Activated CD8-positive, alpha-beta memory T cell treated with anti-CD3 and anti-CD28 coated beads, Interleukin-2, amount 50 U/mL, for 48 hours (primary cell): ENCODE measurements at regions not wholly inside any gene's neighbourhood (a gene's known extent, or its start where the extent isn't known, plus 50 kb on each side); places are given as distances from the start of the nearest gene placed in this dataset.

Experiments
- DNase-seq: peaks from one replicate; pipeline ENCODE4 v3.0.0-alpha.2; 2020

DNA sequence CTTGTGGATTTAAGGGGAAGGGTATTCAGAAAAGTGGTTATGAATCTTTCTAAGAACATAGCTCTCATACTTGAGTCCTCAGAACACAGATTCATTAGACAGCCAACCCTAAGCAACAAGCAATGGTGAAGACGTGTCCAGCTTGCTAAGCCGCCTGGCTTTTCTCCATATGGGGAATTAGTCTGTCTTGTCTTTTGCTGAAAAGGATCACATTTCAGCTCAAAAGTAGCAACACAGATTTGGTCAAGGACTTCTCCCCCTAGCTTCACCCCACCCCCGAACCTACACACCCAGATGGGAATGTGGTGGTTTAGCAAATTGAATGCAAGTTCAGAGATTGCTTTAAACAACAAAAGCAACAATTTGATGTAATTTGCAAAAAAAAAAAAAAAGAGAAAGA is 103.3 kb upstream of the RASGEF1B start:
- no peak for DNase-seq

DNA sequence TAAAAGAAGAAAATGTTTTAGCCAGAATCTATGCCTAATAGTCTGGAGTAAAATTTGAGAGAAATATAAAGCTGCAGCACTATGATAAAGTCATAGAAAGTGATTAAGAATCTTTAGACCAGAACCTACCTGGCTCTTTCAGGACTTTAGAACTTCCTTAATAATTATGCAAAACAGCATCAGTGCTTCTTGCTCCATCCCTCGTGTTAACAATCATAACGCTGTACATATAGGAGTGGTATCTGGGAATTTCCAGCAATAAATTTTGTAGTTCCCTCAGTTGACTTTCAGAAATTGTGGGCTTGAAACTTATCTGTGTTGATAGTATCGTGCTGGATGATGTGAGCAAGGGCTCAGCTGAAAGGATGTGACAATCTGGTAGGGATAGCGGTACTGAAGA is 102.1 kb upstream of the RASGEF1B start:
- no peak for DNase-seq

DNA sequence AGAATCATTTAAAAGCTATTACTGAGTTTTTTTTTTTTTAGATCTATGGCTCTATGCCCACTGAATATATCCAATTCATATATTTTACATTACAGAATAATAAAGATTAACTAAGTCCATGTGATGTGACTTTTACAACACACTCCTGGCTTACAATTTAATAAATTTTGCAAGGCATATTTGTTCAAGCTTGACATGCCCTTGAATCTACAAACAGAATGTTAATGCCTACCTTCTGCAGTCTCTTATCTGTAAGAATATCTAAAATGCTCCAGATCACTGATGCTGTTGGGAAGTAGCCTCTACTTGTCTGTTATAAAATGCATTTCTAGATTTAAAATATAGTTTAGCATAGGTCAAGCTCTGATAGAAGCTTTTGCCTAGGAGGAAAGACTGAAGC is 100.7 kb upstream of the RASGEF1B start:
- no peak for DNase-seq

DNA sequence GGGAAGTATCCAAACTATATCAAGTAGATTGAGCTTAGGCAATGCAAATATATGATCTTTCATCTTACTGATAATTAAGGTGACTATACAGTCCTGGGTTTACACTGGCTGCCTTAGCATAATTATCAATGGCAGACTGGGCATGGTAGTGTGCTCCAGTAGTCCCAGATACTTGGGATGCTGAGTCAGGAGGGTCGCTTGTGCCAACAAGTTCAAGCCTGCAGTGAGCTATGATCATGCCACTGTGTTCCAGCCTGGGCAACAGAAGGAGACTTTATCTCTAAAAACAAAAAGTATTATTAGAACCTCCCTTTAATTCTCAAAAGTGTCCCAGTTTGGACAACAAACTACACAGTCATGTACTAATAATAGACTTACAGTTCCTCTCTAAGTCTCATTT is 99.4 kb upstream of the RASGEF1B start:
- DNase-seq: no peak

DNA sequence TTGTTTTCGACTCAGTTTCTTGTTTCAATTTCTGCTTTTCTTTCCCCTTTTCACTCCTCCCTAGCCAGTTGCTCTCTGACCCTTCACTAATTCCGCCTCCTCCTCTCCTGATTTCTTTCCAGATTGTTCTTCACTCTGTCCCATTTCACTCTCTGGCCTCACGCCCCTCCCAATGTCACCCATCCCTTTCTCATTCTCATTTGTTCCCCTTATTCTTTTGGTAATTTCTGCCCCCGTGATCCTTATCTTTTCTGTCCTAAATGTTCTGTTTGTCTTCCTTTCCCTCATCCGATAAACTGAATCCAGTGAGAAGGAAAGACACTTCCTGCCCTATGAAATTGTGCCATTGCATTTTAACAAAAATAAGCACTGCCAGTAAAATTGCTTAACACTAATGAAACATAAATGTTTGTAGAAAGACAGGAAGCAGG is 94.5 kb upstream of the RASGEF1B start:
- no peak for DNase-seq

DNA sequence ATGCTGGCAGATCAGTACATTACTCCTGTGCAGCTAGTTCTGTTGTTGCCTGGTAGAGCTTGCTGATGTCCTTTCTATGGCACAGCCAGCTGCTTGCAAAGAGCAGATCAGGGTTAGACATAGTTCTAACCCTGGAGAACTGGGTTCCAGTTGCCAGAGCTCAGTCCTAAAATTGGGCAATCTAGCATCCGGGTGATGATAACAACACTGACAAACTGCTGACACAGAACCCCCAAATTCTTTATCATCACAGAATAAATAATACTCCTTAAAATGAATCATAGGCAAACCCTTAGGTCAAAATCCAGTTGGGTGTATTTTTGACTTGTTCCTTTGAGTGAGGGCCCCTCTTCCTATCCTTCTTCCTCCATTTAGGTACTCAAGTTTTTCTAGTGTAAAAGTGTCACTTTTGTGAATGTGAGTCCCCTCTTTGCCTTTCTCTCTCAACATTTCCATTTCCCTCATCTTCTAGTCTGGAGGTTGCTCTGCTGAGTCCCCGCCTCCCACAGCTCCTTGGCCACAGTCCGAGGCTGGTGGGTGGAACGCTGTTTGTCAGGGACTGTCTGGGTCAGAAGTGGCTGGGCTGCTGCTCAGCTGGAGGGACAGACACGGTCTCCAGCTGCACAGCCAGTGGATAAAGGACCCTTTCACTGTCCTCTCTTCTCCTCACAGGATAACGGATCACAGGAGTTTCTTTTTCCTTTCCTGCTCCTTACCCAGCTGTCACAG is 93.6 kb upstream of the RASGEF1B start:
- no peak for DNase-seq

DNA sequence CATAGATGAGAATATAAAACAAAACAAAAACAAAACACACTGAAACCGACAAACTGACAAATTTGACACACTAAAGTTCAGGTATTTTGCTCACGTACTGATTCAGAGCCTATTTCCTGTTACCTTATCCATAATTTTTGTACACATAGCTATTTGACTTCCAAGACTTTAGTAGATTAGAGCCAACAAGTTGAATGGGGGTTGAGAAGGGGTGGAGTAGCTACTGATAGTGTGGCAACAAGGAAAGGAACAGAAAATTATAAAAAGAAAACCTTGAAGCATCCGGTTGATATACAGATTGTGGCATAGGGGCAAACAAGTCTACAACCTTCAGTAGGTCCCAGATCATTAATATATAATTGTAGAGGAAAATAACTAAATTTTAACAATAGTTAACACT is 92.3 kb upstream of the RASGEF1B start:
- DNase-seq: no peak

DNA sequence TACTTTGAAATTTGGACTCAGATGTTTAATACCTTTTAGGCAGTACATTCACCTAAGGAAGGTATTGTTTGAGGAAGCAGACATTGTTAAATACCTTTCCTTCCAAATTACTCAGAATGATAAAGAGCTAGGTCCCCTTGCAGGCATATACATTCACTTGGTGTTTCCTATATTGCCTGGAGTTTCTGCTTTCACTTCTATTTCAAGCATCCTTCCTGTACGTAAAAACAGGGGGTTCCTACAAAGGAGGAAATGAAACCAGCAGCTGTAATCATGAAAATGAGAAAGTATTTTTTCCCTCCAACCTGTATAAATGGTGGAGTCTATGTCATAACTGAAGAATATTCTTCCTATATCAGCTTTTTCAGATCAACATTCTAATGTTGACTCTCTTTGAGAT is 90.4 kb upstream of the RASGEF1B start:
- no peak for DNase-seq

DNA sequence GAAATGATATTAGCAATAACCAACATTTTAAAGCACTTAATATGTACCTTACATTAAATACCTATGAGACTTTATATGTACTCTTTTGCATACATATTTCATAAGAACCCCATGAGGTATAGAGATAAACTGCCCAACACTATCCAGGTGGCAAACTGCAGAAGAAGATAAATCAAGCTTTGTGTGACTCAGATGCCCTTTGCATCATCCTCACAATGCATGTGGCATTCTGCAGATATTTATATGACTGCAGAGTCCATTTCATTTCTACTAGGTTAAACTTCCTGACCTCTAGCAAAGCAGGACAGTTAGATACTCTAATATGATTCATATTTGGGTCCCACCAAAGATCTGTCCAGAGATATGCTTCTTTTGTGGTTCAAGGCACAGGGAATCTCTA is 85.6 kb upstream of the RASGEF1B start:
- no peak for DNase-seq

DNA sequence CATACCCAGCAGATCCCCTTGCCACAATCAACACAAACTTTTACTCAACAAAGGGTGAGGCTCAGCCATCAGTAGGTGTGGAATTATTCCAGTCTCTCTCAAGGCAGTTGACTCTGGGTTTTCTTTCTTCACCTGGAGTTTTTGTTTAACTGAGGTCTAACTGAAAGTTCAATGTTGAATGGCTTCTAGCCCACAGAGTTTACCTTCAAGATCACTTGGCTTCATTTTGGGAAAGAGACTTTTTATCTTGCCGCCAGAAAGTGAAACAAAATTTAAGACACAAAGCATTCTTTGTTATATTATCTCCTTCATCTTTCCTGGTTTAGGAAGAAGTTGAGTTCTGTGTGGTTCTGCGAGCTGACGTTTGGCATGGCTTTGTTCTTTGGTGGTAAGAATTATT is 83.8 kb upstream of the RASGEF1B start:
- DNase-seq: no peak

DNA sequence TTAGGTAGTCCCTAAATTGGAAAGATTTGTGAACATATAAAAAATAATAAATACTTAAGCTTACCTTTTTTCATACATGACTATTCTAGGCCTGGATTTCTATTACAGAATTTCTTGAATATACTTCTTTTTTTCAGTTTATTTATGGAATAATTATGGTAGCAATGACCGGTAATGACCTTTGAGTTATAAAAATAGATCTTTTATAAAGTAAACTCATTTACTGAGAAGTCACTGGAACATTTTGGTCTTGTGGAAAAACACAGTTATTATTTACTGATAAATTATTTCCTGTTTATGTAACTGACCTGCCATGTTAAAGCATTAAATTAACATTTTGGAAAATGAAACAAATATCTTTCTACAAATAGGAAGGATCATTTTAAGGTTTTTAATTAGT is 80.4 kb upstream of the RASGEF1B start:
- DNase-seq: no peak

DNA sequence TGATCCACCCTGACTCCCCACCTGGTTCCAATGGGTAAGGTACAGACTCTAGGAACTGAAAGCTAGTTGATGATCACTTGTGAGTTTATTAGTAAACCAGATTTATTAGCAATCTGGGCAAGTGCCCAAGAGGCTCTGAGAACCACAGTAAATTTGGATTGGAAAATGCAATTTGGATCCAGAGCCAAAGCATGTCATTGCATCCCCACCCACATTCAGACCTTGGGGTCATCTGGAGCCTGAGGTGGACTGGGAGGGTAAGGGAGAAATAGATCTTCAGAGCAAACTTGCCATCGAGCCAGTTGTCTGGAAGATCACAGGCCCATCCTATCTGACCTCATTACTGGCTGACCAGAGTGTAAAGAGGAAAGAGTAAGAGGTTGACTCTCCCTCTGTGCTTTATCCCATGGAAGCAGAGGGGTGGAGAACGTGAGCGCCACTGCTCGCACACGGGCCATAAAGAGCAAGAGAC is 78.7 kb upstream of the RASGEF1B start:
- no peak for DNase-seq

DNA sequence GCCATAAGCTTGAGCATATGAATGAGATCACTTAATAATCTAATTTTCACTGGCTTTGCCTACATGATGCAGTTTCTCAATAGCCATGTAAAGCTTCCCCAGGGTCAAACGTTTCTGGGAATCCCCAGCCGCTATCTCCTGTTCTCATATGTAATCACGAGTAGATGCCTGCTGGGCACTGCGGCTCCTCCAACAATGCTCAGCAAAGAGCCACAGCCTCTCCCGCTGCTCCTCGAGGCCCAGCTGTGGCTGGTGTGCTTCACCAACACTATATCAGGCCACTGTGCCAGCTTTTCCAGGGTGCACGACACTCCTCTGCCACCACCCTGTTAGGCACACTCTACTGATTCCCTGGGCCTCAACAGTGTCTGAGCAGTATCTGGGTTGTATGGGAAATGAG is 78.3 kb upstream of the RASGEF1B start:
- DNase-seq: no peak

DNA sequence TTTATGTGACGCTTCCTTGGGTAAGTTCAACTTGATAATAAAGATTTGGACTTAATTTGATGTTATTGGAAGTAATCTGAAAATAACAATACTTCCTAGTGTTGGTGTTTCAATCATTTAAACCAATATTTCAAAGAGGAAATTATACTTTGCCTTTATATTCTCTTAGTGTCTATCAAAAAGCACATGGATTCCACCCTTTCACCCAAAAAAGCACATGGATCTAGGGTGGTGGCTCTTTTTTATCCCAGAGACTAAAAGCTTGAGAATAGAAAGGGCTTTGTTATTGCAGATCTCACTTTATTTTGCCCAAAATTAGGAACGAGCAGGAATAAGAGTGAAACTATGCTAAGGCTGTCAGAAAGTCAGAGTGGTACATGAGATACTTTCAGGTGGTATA is 75.1 kb upstream of the RASGEF1B start:
- DNase-seq: no peak

DNA sequence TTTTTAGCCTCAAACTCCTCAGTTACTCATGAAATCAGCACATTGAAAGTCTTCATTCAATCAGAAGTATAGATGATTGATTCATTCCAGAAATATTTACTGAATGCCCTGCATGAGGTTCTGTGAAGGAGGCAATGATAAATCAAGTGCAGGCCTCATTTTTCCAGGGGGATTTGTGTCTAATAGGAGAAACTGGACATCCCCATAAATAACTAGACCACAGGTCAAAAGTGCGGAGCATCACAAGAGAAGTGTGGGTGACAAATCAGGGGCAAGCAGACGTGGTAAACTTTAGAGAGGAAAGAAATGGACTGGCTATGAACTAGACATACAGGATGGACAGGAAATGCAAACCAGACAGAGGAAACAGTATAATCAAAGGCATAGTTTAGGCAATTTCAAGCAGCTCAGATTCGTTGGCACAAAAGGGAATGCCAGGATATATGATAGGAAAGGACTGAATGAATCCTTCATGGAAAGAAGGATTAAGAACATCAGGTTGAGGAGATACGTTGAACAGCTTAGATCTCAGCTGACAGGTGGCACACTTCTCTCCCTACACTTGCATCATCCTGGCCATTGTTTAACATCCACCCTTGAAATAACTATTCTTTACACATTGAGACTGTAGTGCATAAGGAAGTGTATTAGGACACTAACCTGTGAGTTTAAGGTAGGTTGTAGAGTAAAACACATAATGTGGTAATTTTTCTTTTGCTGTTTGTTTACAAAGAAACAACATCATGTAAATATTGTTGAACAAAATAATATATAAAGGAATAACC is 69.6 kb upstream of the RASGEF1B start:
- DNase-seq: no peak

DNA sequence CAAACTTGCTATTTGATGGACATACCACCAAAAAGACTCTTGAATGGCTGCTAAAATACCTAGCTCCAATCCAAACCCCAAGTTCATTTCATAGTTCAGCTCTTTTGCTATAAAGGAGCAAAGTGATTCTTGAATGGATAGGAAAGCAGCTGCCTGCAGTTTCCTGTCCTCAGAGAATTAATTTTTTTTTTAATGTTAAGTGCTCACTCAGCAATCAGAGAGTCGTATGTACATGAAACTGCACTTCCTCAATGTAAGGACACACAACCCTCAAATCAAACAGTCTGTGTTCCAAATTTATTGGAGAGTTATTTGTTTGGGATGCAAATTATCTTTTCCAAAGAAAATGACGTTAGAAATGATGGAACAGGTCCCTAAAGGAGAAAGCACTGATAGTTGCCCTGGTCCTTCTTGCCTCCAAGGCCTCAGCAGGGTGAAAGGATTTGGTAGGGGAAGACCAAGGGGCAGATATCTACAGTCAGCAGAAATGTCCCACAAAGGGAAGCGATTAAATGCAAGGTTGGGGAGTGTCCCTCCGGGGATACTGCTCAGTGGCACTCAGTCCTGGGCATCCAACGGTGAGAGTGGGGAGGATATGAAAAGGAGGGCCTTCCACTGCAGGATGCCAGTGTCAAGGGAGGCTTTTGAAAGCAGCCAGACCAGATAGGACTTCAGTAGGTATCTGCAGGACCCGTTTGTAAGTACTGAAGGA is 67.2 kb upstream of the RASGEF1B start:
- DNase-seq: no peak

DNA sequence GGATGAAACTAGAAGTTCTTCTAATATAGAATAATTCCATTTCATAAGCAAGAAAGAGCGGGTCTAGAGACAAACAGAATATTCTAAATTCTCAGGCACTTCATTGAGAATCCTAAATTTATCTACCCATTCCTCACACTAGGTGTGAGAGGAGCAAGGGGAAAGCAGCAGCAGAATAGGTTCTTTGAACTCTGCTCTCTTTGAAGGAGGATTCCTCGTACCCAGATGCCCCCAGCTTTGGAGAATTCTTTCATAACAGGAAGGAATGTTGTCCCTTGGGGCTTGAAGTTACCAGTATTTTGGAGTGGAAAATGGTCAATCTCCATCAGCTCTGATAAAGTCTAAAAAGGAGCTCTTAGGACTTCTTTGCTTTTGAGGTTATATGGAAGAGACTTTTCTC is 59.7 kb upstream of the RASGEF1B start:
- no peak for DNase-seq

DNA sequence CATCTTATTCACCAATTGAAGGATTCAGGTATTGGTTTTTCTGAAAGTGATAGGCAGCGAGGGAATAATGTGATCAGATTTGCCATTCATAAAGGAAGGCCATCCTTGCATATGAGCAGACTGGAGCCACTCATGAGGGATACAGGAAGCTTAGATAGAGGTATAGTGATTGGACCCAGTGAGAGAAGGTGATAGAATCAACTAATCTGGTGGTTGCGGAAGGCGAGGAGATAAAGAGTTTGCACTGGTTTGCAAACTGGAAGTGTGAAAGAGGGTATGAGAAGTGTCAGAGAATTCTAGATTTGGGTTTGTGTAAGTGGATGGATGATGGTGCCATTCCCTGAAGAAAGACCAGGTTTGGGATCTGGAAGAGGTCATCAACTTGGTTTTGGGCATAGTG is 57.3 kb upstream of the RASGEF1B start:
- no peak for DNase-seq

DNA sequence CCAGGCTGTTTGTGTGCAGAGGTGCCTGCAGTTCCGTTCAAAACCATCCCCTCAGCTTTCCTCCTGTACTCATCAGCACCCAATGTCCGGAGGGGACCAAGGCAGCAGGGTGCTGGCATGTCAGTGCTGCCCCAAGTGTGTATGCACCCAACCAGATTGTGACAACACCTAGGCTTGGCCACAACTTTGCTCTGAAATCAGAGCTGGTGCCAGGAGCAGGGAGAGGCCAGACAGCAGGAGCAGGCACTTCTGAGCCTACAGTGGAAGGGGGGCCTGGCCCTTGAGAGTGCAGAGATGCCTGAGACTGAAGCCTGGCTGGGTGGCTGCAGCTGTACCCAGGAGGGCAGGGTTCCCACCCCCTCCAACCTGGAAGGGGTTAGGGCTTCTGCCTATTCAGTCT is 56.5 kb upstream of the RASGEF1B start:
- no peak for DNase-seq

DNA sequence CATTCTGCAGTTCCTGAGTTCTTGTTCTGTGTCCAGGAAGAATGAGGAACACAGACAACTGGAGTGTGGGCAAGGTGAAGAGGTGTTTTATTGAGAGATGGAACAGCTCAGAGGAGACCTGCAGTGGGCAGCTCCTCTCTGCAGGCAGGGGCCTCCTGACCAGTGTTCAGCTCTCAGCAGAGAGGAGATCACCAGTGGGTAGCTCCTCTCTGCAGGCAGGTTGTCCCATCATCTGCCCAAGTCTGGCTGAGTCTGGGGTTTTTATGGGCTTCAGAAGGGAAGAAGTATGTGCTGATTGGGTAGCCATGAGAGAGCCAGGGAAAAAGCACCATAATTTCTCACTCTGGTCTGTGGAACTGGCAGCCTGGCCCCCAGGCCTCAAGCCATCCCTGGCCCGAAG is 56.0 kb upstream of the RASGEF1B start:
- no peak for DNase-seq

DNA sequence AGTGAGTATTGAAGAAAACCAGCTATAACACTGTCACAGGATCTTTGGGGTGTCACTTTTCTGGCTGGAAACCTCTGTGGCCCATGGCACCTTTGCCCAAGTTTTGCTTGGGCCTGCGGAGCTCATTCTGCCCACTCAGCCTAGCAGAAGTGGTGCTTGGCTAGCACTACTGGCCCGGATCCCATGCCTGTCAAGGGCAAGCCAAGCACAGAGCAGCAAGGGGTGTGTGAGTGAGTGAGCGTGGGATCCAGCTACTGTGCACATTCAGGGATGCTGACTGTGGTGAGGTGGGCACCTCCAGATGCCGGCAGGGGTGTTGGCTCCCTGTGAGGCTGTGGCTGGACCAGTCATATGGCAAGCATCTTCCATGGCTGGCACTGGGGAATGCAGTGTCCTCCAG is 55.4 kb upstream of the RASGEF1B start:
- no peak for DNase-seq

DNA sequence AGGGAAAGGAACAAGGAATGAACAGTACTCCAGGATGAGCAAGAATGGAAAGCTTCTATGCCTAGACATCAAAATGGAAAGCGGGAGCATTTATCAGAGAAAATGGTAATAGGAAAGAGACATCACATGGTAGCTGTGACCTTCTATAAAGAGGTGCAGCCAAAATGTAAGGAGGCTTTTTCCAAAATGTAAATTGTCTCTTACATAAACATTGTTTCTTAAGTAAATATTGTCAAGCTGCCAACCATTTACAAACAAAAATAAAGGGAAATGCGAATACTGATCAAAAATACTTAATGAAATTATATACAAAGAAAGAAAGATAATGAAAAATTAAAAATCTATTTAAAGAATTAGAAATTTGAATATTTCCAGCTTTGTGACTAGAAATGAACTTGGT is 55.0 kb upstream of the RASGEF1B start:
- no peak for DNase-seq

DNA sequence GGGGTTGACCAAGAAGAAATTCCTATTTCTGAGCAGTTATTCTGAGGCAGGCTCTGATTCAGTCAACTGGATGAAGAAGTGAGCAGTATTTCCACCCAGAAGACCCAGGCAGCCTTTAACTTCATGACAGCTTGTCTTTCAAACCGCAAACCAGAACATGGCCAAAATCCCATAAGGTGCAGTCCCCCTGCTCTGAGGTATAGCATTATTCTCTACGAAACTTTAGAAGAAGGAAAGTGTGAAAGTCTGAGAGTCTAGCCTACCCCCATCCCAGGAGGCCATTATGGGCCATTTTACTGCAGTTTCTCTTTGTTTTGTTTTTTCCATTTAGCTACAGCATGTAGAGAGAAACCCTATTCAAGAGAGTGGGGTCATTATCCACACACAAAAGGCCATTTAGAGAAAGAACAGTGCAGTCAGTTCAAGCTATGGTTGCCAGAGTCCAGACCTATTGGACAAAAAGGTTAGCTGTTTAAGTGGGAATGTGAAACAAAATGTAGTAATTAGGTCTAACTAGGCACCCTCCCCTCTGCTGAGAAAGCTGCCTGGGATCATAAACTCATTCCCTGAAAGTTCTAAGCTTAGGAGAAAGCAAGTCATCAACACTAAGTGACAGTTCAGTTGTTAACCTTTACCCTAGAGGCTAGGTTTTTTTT is 52.1 kb upstream of the RASGEF1B start:
- DNase-seq: no peak
